ENCODE measurements at regions not wholly inside any gene's neighbourhood (a gene's known extent, or its start where the extent isn't known, plus 50 kb on each side); places are given as distances from the start of the nearest gene placed in this dataset.

DNA sequence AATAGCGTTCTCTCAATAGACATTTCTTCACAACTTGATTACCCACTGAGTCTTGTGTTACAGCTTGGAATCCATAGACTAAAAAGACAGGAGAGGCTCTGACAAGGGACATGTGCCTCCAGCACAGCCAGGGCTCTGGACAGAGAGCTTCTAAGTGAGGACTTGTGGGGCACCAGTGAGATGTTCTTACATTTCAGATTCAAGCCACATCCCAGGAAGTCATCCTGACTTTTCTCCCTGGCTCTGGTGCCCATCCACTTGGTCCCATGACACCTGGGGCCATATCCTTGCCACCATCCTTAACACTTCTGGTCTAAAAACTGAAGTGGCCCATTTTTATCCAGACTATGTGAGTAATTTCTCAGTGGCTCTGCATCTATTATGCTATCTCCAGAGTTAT, 440.1 kb downstream of the TCERG1L start:
- DNase-seq (ENCODE audit: low read depth), result no peak

- no peak for DNase-seq (ENCODE audit: low read depth)
Measured at GRCh38 chr10:130873636-130874035, 437.9 kb downstream of the TCERG1L start.

DNA sequence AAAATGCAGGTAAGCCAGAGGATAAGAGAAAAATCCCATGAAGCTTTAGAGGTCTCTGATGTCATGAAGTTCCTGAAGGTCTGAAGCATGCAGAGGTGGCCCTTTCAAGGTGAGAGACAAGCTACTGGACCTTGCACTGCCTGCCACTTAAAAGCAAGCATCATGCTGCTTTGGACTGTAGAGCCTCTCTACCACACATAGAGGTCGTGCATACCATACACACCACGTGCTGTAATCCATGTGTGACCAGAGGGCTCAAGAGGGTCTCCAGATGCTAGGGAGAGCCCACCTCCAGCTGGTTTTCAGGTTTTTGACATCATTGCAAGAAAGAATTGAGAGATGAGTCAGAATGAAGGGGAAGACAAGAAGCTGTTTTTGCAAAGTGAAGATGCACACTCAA, 436.4 kb downstream of the TCERG1L start:
- no peak for DNase-seq (ENCODE audit: low read depth)

- no peak for DNase-seq (ENCODE audit: low read depth)
Measured at GRCh38 chr10:130875897-130876472, 435.5 kb downstream of the TCERG1L start.

DNA sequence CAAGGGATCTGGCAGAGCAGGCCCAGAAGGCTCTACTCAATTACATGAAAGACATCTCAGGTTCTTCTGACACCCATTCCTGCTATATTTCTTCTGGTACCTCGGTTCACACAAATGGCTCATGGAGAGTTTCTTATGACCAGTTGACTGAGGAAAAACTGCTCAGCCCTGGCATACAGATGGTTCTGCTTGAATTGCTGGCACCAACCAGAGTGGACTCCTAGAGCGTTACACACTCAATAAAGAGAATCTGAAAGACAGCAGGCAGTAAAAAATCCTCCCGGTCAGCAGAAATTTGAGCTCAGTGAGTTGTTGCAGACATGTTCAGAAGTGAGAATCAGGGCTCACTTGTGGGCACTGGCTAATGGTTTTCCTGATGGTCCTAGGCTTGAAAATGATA, 434.4 kb downstream of the TCERG1L start:
- no peak for DNase-seq (ENCODE audit: low read depth)

DNA sequence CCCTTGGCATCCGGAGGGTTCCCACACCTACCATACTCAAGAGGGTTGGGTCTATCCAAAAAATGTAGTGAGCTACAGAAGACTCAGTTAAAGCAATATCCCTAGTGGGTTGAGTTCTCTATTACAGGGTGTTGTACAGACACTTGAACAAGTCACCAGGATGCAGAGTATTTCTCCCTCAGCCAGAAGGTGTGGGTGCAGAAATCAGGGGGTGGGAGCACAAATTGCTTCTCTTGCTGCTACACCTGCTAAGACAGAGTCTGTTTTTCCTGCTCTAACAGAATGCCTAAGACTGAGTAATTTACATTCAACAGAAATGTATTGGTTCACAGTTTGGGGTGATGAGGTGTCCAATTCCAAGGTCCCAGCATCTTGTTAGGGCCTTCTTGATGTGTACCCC, 433.4 kb downstream of the TCERG1L start:
- no peak for DNase-seq (ENCODE audit: low read depth)

- no peak for DNase-seq (ENCODE audit: low read depth)
Measured at GRCh38 chr10:130882906-130883305, 428.6 kb downstream of the TCERG1L start.

DNA sequence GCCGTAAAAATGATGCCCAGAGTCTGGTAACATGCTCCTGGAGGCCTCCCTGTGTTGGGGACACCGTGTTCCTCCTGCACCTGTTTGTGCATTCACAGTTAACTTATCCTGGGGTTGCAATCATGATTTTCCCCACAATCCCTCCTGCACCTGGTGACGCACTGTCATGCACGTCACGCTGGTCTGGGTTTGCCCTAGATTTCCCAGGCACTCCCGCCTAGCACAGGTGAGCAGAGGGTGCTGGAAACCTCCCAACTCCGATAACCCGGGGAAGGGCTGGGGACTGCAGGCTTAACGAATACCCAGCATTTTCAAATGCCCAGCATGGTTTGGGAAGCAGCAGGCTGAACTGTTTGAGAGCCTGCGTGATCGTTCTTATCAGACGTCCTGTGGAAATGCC, 427.1 kb downstream of the TCERG1L start:
- no peak for DNase-seq (ENCODE audit: low read depth)

GRCh38 chr10:130885021-130885655, 426.4 kb downstream of the TCERG1L start:
- DNase-seq (ENCODE audit: low read depth), result no peak

DNA sequence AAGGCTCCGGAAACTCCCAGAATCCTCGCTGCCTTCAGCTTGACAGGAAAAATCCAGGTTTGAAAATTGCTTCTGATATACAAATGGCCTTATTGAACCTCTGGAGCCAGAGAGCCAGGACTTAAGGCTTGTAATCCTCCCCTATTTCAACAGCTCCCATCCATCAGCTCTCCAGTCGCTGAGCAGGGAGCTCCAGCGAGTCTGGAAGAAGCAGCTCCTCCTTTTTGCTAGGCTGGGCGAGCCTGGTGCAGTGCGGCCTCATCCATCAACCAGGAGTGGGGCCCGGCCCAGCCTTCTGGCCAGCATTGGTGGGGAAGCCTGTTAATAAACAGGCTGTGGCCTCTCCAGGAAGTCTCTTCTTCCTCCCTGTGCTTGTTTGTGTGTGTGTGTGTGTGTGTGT, 424.4 kb downstream of the TCERG1L start:
- DNase-seq (ENCODE audit: low read depth), result no peak

DNA sequence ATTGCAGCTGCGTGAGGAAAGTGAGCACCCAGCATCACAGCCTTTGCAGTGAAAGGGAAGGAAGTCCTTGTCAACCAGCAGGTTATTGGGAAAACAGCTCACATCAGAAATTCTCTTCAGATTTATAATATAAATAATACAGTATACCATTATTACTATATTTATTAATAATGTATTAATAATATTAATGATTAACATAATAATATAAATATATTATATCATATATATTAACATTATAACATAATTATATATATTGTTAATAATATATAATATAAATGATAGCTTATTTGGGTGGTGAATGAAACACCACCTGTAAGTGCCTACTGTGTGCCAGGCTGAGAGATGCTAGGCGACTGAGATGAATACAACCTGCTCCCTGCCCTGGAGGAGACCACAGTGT, 423.0 kb downstream of the TCERG1L start:
- DNase-seq (ENCODE audit: low read depth), result no peak

GRCh38 chr10:130889240-130889639, 422.3 kb downstream of the TCERG1L start:
- DNase-seq (ENCODE audit: low read depth), result no peak

GRCh38 chr10:130889780-130890179, 421.7 kb downstream of the TCERG1L start:
- DNase-seq (ENCODE audit: low read depth), result no peak

DNA sequence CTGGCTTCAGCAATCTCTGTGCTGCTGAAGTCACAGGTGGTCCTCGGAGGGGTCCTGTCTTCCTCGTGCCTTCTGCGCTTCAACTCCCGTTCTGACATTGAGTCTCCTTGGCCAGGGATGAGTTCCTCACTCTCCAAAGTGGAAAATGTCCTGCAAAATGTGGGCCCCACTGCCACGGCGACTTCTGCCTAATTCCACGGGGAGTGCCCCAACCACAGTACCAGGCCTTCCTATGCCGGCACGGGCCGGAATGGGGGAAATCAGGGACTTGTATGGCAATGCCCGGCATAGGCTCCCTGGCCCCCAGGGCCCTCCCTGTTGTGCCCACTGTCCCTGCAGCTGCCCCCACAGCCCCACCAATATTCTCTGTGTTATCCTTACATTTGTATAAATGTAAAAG, 420.5 kb downstream of the TCERG1L start:
- no peak for DNase-seq (ENCODE audit: low read depth)

- no peak for DNase-seq (ENCODE audit: low read depth)
Measured at GRCh38 chr10:130894471-130894870, 417.1 kb downstream of the TCERG1L start.

DNA sequence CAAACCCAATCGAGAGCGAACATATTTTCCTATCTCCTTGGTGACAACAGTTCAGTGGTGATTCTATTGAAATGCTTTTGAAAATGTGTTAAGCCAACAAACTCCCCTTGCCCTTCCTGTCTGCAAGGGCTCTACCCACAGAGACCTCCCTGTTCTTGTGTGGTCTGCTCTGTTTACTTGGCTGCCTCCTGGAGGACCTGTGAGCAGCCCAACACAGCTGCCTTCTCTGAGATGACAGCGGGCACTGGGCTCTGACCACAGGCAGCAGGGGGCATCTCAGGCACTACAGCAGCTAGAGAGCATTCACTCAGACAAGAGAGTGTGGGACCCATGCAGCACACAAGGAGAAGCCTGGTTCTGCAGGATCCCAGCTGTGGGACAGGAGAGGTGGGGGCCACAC, 416.4 kb downstream of the TCERG1L start:
- no peak for DNase-seq (ENCODE audit: low read depth)

DNA sequence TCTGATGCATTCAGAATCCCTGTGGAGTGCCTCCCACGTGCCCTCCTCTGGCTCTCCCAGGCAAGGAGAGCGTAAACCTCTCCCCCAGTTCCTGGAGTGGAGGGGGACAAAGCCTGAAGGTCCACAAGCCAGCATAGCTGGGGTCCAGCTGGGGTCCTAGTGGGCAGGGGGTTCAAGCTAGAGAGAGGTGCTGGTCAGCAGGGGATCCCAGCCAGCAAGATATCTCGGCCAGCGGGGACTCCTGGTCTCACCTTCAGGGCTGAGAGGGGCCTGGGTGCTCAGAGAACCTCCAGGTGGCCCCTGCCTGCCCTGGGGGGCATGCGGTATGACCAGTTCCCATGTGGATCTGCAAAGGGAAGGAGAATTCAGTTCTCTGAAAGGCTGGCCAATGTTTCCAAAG, 413.7 kb downstream of the TCERG1L start:
- no peak for DNase-seq (ENCODE audit: low read depth)

GRCh38 chr10:130898381-130898780, 413.1 kb downstream of the TCERG1L start:
- no peak for DNase-seq (ENCODE audit: low read depth)

- DNase-seq (ENCODE audit: low read depth), result no peak
Measured at GRCh38 chr10:130899856-130900255, 411.7 kb downstream of the TCERG1L start.

GRCh38 chr10:130900441-130901160, 410.9 kb downstream of the TCERG1L start:
- DNase-seq (ENCODE audit: low read depth), result no peak

DNA sequence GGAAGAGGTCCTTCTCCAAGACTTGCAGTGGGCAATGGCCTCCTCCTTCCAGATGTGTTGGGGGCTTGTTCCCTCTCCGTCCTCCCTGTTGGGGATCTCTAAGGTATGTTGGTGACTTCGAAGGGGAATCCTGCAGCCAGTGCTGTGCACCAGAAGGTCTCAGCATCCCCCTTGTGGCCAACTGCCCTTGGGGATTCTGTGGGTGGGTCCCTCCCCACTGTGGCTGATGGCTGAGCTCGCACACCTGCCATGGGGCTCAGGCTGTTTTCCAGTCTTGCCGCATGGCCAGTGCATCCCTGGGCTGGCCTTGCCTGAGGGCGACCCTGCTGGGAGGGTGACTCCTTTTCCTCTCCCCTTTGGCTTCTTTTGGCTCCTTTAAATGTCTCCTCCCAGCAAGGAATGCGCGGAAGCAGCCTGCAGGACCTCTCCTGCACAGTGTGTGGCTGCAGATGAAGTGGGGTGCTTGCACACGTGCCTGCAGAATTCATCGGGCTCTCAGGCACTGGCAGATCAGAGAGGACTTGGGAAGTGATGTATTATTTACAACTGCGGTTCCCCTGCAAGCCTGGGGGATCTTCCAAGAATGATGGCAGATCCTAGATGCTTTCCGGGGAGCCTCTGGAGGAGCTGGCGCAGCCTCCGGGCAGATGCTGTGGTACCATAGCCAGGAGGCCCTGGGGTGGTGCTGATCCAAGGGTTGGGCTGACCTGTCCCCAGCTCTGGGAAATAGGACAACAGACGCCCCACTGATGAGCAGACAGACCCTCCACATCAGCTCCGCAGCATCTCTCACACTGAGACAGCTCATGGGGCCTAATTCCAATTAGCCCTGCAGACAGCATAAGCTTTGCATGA, 410.0 kb downstream of the TCERG1L start:
- DNase-seq (ENCODE audit: low read depth), result no peak

DNA sequence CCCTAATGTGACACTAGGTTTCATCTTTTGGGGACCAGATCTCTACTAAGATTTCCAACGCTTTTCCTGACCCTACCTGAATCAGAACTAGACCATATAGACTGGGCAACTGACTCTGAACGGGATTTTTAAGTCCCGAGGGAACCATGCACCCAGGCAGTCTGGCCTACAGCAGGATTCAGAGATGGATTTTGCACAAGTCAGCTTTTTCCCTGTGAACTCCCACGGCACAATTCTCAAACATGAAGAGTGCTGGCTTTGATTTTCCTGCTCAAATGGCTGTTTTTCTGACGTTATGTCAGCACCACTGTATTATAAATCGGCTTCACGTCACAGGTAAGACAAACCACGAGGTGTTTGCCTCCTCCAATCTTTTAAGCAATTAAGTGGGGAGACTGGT, 409.1 kb downstream of the TCERG1L start:
- no peak for DNase-seq (ENCODE audit: low read depth)

- DNase-seq (ENCODE audit: low read depth), result no peak
Measured at GRCh38 chr10:130902929-130903328, 408.6 kb downstream of the TCERG1L start.
